ENCODE measurements at regions not wholly inside any gene's neighbourhood (a gene's known extent, or its start where the extent isn't known, plus 50 kb on each side); places are given as distances from the start of the nearest gene placed in this dataset.

DNA sequence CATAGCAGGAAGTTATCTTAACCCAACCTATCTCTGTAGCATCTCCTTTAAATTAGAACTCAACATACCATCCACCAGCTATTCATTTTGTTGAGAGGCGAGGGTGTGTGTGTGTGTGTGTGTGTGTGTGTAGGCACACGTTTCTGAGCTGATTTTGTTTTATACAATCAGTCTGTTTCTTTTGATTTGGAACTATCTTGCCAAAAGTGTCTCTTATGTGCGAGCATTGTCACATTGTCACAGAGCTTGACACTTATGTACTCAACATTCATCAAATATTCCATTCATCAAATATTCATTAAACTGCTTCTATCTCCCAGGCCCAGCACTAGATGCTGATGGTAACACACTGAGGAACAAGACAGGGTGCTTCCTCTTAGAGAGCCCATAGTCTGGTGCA is 180.4 kb downstream of the HAPSTR1 start:
- no peak overlapping the region for H3K4me3 ChIP-seq (ENCODE audit: low read depth, low read length)
- no peak for DNase-seq (ENCODE audit: low read depth)
- TF ChIP-seq, protein P1, sequence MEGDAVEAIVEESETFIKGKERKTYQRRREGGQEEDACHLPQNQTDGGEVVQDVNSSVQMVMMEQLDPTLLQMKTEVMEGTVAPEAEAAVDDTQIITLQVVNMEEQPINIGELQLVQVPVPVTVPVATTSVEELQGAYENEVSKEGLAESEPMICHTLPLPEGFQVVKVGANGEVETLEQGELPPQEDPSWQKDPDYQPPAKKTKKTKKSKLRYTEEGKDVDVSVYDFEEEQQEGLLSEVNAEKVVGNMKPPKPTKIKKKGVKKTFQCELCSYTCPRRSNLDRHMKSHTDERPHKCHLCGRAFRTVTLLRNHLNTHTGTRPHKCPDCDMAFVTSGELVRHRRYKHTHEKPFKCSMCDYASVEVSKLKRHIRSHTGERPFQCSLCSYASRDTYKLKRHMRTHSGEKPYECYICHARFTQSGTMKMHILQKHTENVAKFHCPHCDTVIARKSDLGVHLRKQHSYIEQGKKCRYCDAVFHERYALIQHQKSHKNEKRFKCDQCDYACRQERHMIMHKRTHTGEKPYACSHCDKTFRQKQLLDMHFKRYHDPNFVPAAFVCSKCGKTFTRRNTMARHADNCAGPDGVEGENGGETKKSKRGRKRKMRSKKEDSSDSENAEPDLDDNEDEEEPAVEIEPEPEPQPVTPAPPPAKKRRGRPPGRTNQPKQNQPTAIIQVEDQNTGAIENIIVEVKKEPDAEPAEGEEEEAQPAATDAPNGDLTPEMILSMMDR (IDR thresholded peaks at IDR 0.05; ENCODE audit: low read depth, low read length, missing control alignments) = no peak
- in situ Hi-C loops (cut with HindIII; ENCODE audit: low sequenced_read_pairs) = no loop called here

DNA sequence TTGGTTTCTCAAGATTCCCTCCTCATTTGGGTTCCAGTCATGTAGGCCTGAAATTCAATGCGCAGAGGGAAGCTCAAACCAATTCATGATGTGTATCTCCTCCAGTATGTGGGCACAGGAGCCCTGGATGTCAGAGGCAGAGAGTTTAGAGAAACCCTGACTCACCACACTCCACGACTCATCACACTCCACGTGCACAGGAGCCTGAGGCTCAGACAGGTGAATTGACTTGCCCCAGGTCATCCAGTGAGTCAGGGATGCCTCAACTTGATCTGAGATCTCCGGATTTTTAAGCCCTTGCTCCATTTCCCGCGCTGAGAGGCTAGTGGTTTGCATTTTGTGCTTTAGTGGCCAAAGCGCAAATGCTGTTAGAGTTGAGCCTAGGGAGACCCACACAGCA is 183.9 kb downstream of the HAPSTR1 start:
- in situ Hi-C loops (cut with HindIII; ENCODE audit: low sequenced_read_pairs) = no loop called here
- no peak overlapping the region for H3K4me3 ChIP-seq (ENCODE audit: low read depth, low read length)
- TF ChIP-seq, protein P1 (IDR thresholded peaks at IDR 0.05; ENCODE audit: low read depth, low read length, missing control alignments) = no peak
- no peak for DNase-seq (ENCODE audit: low read depth)

- no peak for DNase-seq (ENCODE audit: low read depth)
- H3K4me3 ChIP-seq (ENCODE audit: low read depth, low read length) = no peak overlapping the region
- in situ Hi-C loops (cut with HindIII; ENCODE audit: low sequenced_read_pairs) = no loop called here
- TF ChIP-seq, protein P1 (IDR thresholded peaks at IDR 0.05; ENCODE audit: low read depth, low read length, missing control alignments) = no peak
Observed at GRCh38 chr16:9275816-9276354, 184.4 kb downstream of the HAPSTR1 start.

GRCh38 chr16:9279291-9280068 is 188.0 kb downstream of the HAPSTR1 start:
- TF ChIP-seq, protein P1 (IDR thresholded peaks at IDR 0.05; ENCODE audit: low read depth, low read length, missing control alignments) = no peak
- in situ Hi-C loops (cut with HindIII; ENCODE audit: low sequenced_read_pairs) = no loop called here
- DNase-seq (ENCODE audit: low read depth) = no peak
- no peak overlapping the region for H3K4me3 ChIP-seq (ENCODE audit: low read depth, low read length)

DNA sequence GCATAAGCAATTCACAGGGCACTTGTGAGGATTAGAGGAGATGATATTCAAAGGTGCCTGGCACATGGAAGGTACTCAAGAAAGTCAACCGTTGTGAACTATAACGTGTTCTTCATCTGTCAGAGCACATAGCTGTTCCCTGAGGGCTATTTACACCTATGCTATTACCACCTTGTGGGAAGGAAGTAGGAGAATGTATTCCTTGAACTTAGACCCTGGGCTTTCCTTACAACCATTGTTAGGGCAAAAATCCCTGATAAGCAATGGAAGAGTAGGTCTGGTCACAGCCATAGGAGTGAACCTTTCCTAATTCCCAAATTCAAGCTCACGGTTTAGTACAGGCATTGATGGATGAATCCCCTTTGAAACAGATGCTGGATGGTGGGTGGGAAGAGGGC is 188.6 kb downstream of the HAPSTR1 start:
- DNase-seq (ENCODE audit: low read depth) = no peak
- in situ Hi-C loops (cut with HindIII; ENCODE audit: low sequenced_read_pairs) = no loop called here
- TF ChIP-seq, protein P1 (IDR thresholded peaks at IDR 0.05; ENCODE audit: low read depth, low read length, missing control alignments) = no peak
- no peak overlapping the region for H3K4me3 ChIP-seq (ENCODE audit: low read depth, low read length)

DNA sequence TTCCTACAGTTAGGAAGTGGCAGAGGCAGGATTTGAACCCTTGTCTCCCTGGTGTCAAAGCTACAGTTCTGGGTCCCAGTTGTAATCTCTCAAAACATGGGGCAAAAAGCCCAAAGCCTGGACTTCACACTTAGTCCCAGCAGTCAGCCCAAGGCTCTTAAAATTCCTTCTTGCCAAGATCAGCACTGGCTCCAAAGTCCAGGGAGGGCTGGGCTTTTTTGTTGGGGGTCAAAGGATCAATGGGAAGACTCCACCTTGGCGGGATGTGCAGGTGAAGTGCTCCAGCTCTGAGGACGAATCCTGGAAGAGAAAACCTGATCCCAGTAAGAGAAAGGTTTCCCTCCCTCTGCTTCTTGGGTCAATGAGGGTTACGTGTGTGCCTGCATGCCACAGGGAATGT is 195.5 kb downstream of the HAPSTR1 start:
- TF ChIP-seq, protein P1 (IDR thresholded peaks at IDR 0.05; ENCODE audit: low read depth, low read length, missing control alignments) = no peak
- in situ Hi-C loops (cut with HindIII; ENCODE audit: low sequenced_read_pairs) = no loop called here
- no peak for DNase-seq (ENCODE audit: low read depth)
- no peak overlapping the region for H3K4me3 ChIP-seq (ENCODE audit: low read depth, low read length)

Measured in astrocyte of the cerebellum (primary cell).